ENCODE measurements at regions not wholly inside any gene's neighbourhood (a gene's known extent, or its start where the extent isn't known, plus 50 kb on each side); places are given as distances from the start of the nearest gene placed in this dataset.

DNA sequence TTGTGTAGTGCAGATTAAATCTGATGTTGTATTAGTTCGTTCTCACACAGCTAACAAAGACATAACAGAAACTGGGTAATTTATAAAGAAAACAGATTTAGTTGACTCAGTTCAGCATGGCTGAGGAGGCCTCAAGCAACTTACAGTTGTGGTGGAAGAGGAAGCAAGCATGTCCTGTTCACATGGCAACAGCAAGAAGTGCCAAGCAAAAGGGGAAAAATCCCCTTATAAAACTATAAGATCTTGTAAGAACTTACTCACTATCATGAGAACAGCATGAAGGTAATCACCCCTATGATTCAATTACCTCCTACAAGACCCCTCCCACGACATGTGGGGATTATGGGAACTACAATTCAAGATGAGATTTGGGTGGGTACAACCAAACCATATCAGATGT lies 238.6 kb upstream of the PRR16 start:
- Histone ChIP-seq H3K36me3 (ENCODE audit: control insufficient read depth in 2 of 2, extremely low read depth in 1 of 2, insufficient read depth in 2 of 2, low read length in 2 of 2) (no peaks in the 10 kb centered on the region), H3K9me1 (ENCODE audit: control insufficient read depth, extremely low read depth, insufficient read depth, low read length) (no peaks in the 10 kb centered on the region), H3K27ac (ENCODE audit: control insufficient read depth, insufficient read depth, low read length) (no peak overlapping the region), H2AFZ (ENCODE audit: control insufficient read depth, low read length) (no peak overlapping the region), H3K4me2 (ENCODE audit: control insufficient read depth, extremely low read depth, insufficient read depth, low read depth, low read length) (no peak overlapping the region), H3K9ac (ENCODE audit: control insufficient read depth, extremely low read depth, insufficient read depth, low read length) (no peak overlapping the region), H3K4me1 (ENCODE audit: control insufficient read depth, extremely low read depth, insufficient read depth, low read length) (no peaks in the 10 kb centered on the region), H3K79me2 (ENCODE audit: control insufficient read depth, insufficient read depth, low read length) (no peaks in the 10 kb centered on the region), H3K4me3 (ENCODE audit: control insufficient read depth in 2 of 3, extremely low read depth in 1 of 3, insufficient read depth in 2 of 3, low read depth in 1 of 3, low read length in 3 of 3) (no peak overlapping the region), H4K20me1 (ENCODE audit: control insufficient read depth, extremely low read depth, insufficient read depth, low read length) (no peaks in the 10 kb centered on the region), H3K27me3 (ENCODE audit: control insufficient read depth, extremely low read depth, insufficient read depth, low read length) (no peaks in the 10 kb centered on the region), H3K9me3 (ENCODE audit: control insufficient read depth, low read depth, low read length) (no peaks in the 10 kb centered on the region)
- FAIRE-seq (no peak), DNase-seq (ENCODE audit: low read depth, low spot score) (no peak)
- dilution Hi-C loops (cut with MboI; ENCODE audit: extremely low pct_ligation_motif_present, low sequenced_read_pairs) = no loop called here
- TF ChIP-seq, protein P1, sequence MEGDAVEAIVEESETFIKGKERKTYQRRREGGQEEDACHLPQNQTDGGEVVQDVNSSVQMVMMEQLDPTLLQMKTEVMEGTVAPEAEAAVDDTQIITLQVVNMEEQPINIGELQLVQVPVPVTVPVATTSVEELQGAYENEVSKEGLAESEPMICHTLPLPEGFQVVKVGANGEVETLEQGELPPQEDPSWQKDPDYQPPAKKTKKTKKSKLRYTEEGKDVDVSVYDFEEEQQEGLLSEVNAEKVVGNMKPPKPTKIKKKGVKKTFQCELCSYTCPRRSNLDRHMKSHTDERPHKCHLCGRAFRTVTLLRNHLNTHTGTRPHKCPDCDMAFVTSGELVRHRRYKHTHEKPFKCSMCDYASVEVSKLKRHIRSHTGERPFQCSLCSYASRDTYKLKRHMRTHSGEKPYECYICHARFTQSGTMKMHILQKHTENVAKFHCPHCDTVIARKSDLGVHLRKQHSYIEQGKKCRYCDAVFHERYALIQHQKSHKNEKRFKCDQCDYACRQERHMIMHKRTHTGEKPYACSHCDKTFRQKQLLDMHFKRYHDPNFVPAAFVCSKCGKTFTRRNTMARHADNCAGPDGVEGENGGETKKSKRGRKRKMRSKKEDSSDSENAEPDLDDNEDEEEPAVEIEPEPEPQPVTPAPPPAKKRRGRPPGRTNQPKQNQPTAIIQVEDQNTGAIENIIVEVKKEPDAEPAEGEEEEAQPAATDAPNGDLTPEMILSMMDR (optimal IDR thresholded peaks at IDR 0.05 in 1 of 3, IDR thresholded peaks at IDR 0.05 in 1 of 3, conservative IDR thresholded peaks at IDR 0.05 in 1 of 3; ENCODE audit: extremely low read depth in 1 of 3, insufficient read depth in 2 of 3, low read length in 3 of 3) = no peak
- TF ChIP-seq EZH2 (IDR thresholded peaks at IDR 0.05; ENCODE audit: low read length) = no peak

DNA sequence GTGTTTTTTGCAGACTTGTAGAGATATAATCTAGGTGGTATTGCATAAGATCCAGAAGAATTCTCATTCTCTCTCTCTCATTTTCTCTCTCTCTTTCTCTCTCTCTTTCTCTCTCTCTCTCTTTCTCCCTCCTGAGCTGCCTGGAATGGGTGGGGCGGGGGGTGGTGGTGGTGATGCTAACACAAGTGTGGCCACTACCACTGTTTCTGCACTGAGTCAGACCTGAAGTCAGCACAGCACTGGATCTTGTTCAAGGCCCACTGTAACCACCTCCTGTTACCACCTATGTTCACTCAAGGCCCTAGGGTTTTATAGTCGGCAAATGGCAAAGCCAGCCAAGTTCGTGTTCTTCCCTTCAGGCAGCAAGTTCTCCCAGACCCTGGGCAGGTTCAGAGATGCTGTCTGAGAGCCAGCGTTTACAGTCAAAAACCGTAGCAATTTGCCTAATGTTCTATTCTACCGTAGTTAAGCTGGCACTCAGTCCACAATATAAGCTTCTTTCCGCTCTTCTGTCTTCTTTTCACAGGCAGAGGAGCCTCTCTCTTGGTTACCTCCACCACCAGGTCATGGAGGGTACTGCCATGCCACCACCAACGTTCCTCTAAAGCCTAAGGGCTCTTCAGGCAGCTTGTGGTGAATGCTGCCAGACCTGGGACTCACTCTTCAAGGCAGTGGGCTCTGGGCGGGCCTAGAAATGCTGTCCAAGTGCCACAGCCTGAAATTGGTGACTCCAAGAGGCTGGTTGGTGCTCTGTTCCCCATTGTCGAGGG lies 235.7 kb upstream of the PRR16 start:
- Histone ChIP-seq H3K4me2 (ENCODE audit: control insufficient read depth, extremely low read depth, insufficient read depth, low read depth, low read length) (no peak overlapping the region), H3K4me3 (ENCODE audit: control insufficient read depth in 2 of 3, extremely low read depth in 1 of 3, insufficient read depth in 2 of 3, low read depth in 1 of 3, low read length in 3 of 3) (no peak overlapping the region), H2AFZ (ENCODE audit: control insufficient read depth, low read length) (no peak overlapping the region), H3K36me3 (ENCODE audit: control insufficient read depth in 2 of 2, extremely low read depth in 1 of 2, insufficient read depth in 2 of 2, low read length in 2 of 2) (no peaks in the 10 kb centered on the region), H3K4me1 (ENCODE audit: control insufficient read depth, extremely low read depth, insufficient read depth, low read length) (no peaks in the 10 kb centered on the region), H3K27me3 (ENCODE audit: control insufficient read depth, extremely low read depth, insufficient read depth, low read length) (no peaks in the 10 kb centered on the region), H3K79me2 (ENCODE audit: control insufficient read depth, insufficient read depth, low read length) (no peaks in the 10 kb centered on the region), H3K27ac (ENCODE audit: control insufficient read depth, insufficient read depth, low read length) (no peak overlapping the region), H3K9me3 (ENCODE audit: control insufficient read depth, low read depth, low read length) (no peaks in the 10 kb centered on the region), H3K9ac (ENCODE audit: control insufficient read depth, extremely low read depth, insufficient read depth, low read length) (no peak overlapping the region), H4K20me1 (ENCODE audit: control insufficient read depth, extremely low read depth, insufficient read depth, low read length) (no peaks in the 10 kb centered on the region), H3K9me1 (ENCODE audit: control insufficient read depth, extremely low read depth, insufficient read depth, low read length) (no peaks in the 10 kb centered on the region)
- TF ChIP-seq, protein P1 (optimal IDR thresholded peaks at IDR 0.05 in 1 of 3, IDR thresholded peaks at IDR 0.05 in 1 of 3, conservative IDR thresholded peaks at IDR 0.05 in 1 of 3; ENCODE audit: extremely low read depth in 1 of 3, insufficient read depth in 2 of 3, low read length in 3 of 3) = no peak
- DNase-seq (ENCODE audit: low read depth, low spot score) = no peak
- dilution Hi-C loops (cut with MboI; ENCODE audit: extremely low pct_ligation_motif_present, low sequenced_read_pairs) = no loop called here
- no peak for FAIRE-seq
